Heart right ventricle (tissue), 16 donors: ENCODE measurements at regions not wholly inside any gene's neighbourhood (a gene's known extent, or its start where the extent isn't known, plus 50 kb on each side); places are given as distances from the start of the nearest gene placed in this dataset.

Experiments used
- ATAC-seq, 8 donors: fragments of 200-7000 bp; cut with Tn5 transposase; one replicate each; pipeline ENCODE4 v1.9.1; 2020; ENCODE audit warnings: mild to moderate bottlenecking in 8 of 8, moderate library complexity in 8 of 8, moderate number of reproducible peaks in 1 of 8
- DNase-seq, 2 donors: peaks; one replicate each; pipeline ENCODE4 v3.0.0-alpha.2; 2020
- H3K27ac ChIP-seq, 10 donors: fragments of 200-600 bp; sonication (generic) in 2 of 10; one replicate each; pipeline versions ENCODE4 v1.5.0 to v1.8.0; 2020 to 2022; ENCODE audit warnings: mild to moderate bottlenecking in 3 of 10
- H3K27me3 ChIP-seq, 7 donors: fragments of 200-600 bp; one replicate each; pipeline ENCODE4 v1.8.0; 2021 to 2022; ENCODE audit warnings: mild to moderate bottlenecking in 2 of 7
- H3K36me3 ChIP-seq, 9 donors: fragments of 200-600 bp; sonication (generic) in 1 of 9; one replicate each; pipeline versions ENCODE4 v1.5.0 to v1.8.0; 2020 to 2022; ENCODE audit warnings: mild to moderate bottlenecking in 2 of 9
- H3K4me1 ChIP-seq, 9 donors: fragments of 200-600 bp; sonication (generic) in 1 of 9; one replicate each; pipeline versions ENCODE4 v1.5.0 to v1.8.0; 2020 to 2022; ENCODE audit warnings: mild to moderate bottlenecking in 4 of 9
- H3K4me3 ChIP-seq, 10 donors: fragments of 200-600 bp; sonication (generic) in 2 of 10; one replicate each; pipeline versions ENCODE4 v1.5.0 to v1.8.0; 2020 to 2022; ENCODE audit warnings: mild to moderate bottlenecking in 7 of 10, moderate library complexity in 2 of 10
- H3K9me3 ChIP-seq, 11 donors: fragments of 200-600 bp in 10 of 11; sonication (generic) in 2 of 11; one replicate each; pipeline versions ENCODE4 v1.5.0 to v1.8.0; 2013 to 2022; ENCODE audit warnings: mild to moderate bottlenecking in 2 of 11, control low read depth in 1 of 11, moderate library complexity in 1 of 11
- CTCF ChIP-seq, 9 donors: fragments of 200-600 bp; sonication (generic) in 2 of 9; IDR thresholded peaks; one replicate each; pipeline versions ENCODE4 v1.5.0 to v1.8.0; 2021 to 2022; ENCODE audit warnings: antibody characterized with exemption in 9 of 9, mild to moderate bottlenecking in 5 of 9, moderate library complexity in 1 of 9
- WGBS, 2 donors: extraction: QIAGEN DNeasy Blood & Tissue Kit; methylation state at CpG; one replicate each; pipeline ENCODE4 v1.1.7; 2013; ENCODE audit warnings: inconsistent platforms in 1 of 2; 5-methylcytosine and 5-hydroxymethylcytosine counted together
- intact Hi-C, 10 donors: fragments of 100-400 bp; cut with DNase I; formaldehyde crosslinking; loops; one replicate each; pipeline versions ENCODE4 v1.11.1 to v1.14.2; 2022
- donor health status: Arrhythmogenic right ventricular cardiomyopathy.
- donor health status: ischemic (EF 13 %, LVEDD 7.1; RV severe dilation, severe dysfunction).
- donor health status: healthy with polysubstance abuse.
- donor health status: DM: no; HTN: yes; CAD: no.
- donor health status: DM: no; HTN: no; CAD: no.
- donor health status: ischemic (EF 25% LVEDD 6.9; RV normal size, moderate dysfunction).
- donor health status: ischemic (EF 25% LVEDD 5.7; RV mildly dilated, moderate dysfunction).
- donor health status: healthy.
- donor health status: DM: yes; HTN: yes; CAD: no.
- donor health status: Ischemic cardiomyopathy.
- donor health status: ischemic (EF 35%, LVEDD 5.7; RV mildly dilated, moderate dysfunction).
- donor health status: nonischemic (EF 11% LVEDD 7.7; RV severe dilation, severe dysfunction).
- donor health status: DM: yes; HTN: yes; CAD: no.
- donor health status: PGD.
- donor health status: ischemic (EF 29% LVEDD 5.4; RV normal size, mild dysfunction).
- donor health status: nonischemic (EF 23%, LVEDD 6.1; RV moderate dilation, normal function).

GRCh38 chr19:30318936-30319335 is 53.2 kb upstream of the ZNF536 start:
- ATAC-seq (no peak), DNase-seq (no peak)
- Histone ChIP-seq H3K4me1 (no peaks in the 10 kb centered on the region), H3K27me3 (peaks cover 0 to 5% (median 0%) of the 10 kb centered on the region in 7 donors), H3K9me3 (peaks cover 0 to 9% (median 0%) of the 10 kb centered on the region in 11 donors), H3K27ac (no peak overlapping the region), H3K4me3 (no peak overlapping the region), H3K36me3 (no peaks in the 10 kb centered on the region)
- no peak for TF ChIP-seq CTCF (IDR thresholded peaks at IDR 0.05)
- WGBS, 2 donors: 87 to 88% methylated on average over 11 of the region's 11 CpGs
- intact Hi-C loops: no loop called here

GRCh38 chr19:30319411-30319810 is 52.8 kb upstream of the ZNF536 start:
- no peak for ATAC-seq
- TF ChIP-seq CTCF (IDR thresholded peaks at IDR 0.05): no peak
- DNase-seq: no peak
- intact Hi-C loops: no loop called here
- Histone ChIP-seq H3K27ac (no peak overlapping the region), H3K9me3 (peaks cover 0 to 9% (median 0%) of the 10 kb centered on the region in 11 donors), H3K4me1 (no peaks in the 10 kb centered on the region), H3K27me3 (peaks cover 0 to 5% (median 0%) of the 10 kb centered on the region in 7 donors), H3K36me3 (no peaks in the 10 kb centered on the region), H3K4me3 (no peak overlapping the region)
- 79 to 85% methylated on average over 2 of the region's 2 CpGs for WGBS, 2 donors

- Histone ChIP-seq H3K36me3 (no peaks in the 10 kb centered on the region), H3K27me3 (peaks cover 0 to 5% (median 0%) of the 10 kb centered on the region in 7 donors), H3K4me3 (no peak overlapping the region), H3K9me3 (peaks cover 0 to 9% (median 0%) of the 10 kb centered on the region in 11 donors), H3K4me1 (no peaks in the 10 kb centered on the region), H3K27ac (no peak overlapping the region)
- ATAC-seq (no peak), DNase-seq (no peak)
- no peak for TF ChIP-seq CTCF (IDR thresholded peaks at IDR 0.05)
- intact Hi-C loops: no loop called here
Measured at GRCh38 chr19:30319876-30320275, 52.3 kb upstream of the ZNF536 start.

GRCh38 chr19:30320466-30320865 is 51.7 kb upstream of the ZNF536 start:
- no peak for ATAC-seq
- intact Hi-C loops: no loop called here
- H3K4me3 ChIP-seq: no peak overlapping the region
- peaks cover 0 to 2% (median 0%) of the 10 kb centered on the region in 7 donors for H3K27me3 ChIP-seq
- WGBS, 2 donors: 79 to 82% methylated on average over 15 of the region's 15 CpGs
- peaks cover 0 to 9% (median 0%) of the 10 kb centered on the region in 11 donors for H3K9me3 ChIP-seq
- no peak for TF ChIP-seq CTCF (IDR thresholded peaks at IDR 0.05)
- DNase-seq: no peak
- H3K4me1 ChIP-seq: peaks cover 0 to 5% (median 0%) of the 10 kb centered on the region in 9 donors
- H3K27ac ChIP-seq: no peak overlapping the region
- H3K36me3 ChIP-seq: no peaks in the 10 kb centered on the region
